ENCODE measurements at regions not wholly inside any gene's neighbourhood (a gene's known extent, or its start where the extent isn't known, plus 50 kb on each side); places are given as distances from the start of the nearest gene placed in this dataset.
A peak's percentile ranks its signal among the peaks of the same experiment; 100 is the strongest.

- Histone ChIP-seq H3K36me3 (ENCODE audit: insufficient read depth, low read length) (no peaks in the 10 kb centered on the region), H3K4me3 (ENCODE audit: low read length in 2 of 2) (no peak overlapping the region), H3K4me1 (ENCODE audit: insufficient read depth, low read length) (no peaks in the 10 kb centered on the region), H3K9me3 (ENCODE audit: control insufficient read depth in 1 of 2, low read length in 2 of 2) (no peaks in the 10 kb centered on the region), H3K27me3 (ENCODE audit: insufficient read depth, low read length) (no peaks in the 10 kb centered on the region), H3K27ac (ENCODE audit: low read depth, low read length) (no peak overlapping the region)
- peaks cover 9 to 27% of the 10 kb centered on the region in 2 donors for H3K27me3 Mint-ChIP-seq
- no peaks in the 10 kb centered on the region for H3K36me3 Mint-ChIP-seq
- H3K4me3 Mint-ChIP-seq, result no peak overlapping the region
- H3K27ac Mint-ChIP-seq, result no peak overlapping the region
- POLR2A ChIA-PET (ENCODE audit: partially characterized antibody), result no interaction called here
- intact Hi-C loops (cut with micrococcal nuclease), result loop anchor here (5.0 kb wide), 1 partner anchor 186 kb away; the partner anchor contains the start of gene FGF19
- H3K9me3 Mint-ChIP-seq, result no peaks in the 10 kb centered on the region
- CTCF ChIA-PET (ENCODE audit: partially characterized antibody), result interaction anchor here (0.6 to 1.6 kb wide), 4 partner anchors 8 to 203 kb away, joined by 3 to 6 read pairs (median 4); no protein-coding TSS in a partner anchor
- peak; percentile 47 to 61 (median 56) for DNase-seq
- peaks cover 0 to 2% (median under 1%) of the 10 kb centered on the region in 4 donors for H3K4me1 Mint-ChIP-seq
These were observed 69.4 kb upstream of the FGF3 start for GRCh38 chr11:69888483-69889181.

GRCh38 chr11:69889400-69890318 is 70.4 kb upstream of the FGF3 start:
- Histone ChIP-seq H3K4me1 (ENCODE audit: insufficient read depth, low read length) (no peaks in the 10 kb centered on the region), H3K27ac (ENCODE audit: low read depth, low read length) (no peak overlapping the region), H3K36me3 (ENCODE audit: insufficient read depth, low read length) (no peaks in the 10 kb centered on the region), H3K4me3 (ENCODE audit: low read length in 2 of 2) (no peak overlapping the region), H3K9me3 (ENCODE audit: control insufficient read depth in 1 of 2, low read length in 2 of 2) (no peaks in the 10 kb centered on the region), H3K27me3 (ENCODE audit: insufficient read depth, low read length) (no peaks in the 10 kb centered on the region)
- no peak overlapping the region for H3K27ac Mint-ChIP-seq
- no peak for DNase-seq
- no peaks in the 10 kb centered on the region for H3K9me3 Mint-ChIP-seq
- intact Hi-C loops (cut with micrococcal nuclease), result loop anchor here (5.0 kb wide), 1 partner anchor 187 kb away; the partner anchor contains the start of gene FGF19
- H3K27me3 Mint-ChIP-seq, result peaks cover 13 to 28% of the 10 kb centered on the region in 2 donors
- no peaks in the 10 kb centered on the region for H3K36me3 Mint-ChIP-seq
- CTCF ChIA-PET (ENCODE audit: partially characterized antibody), result interaction anchor here (1.2 to 1.6 kb wide), 4 partner anchors 9 to 25 kb away, joined by 3 to 6 read pairs (median 4); no protein-coding TSS in a partner anchor
- no peak overlapping the region for H3K4me3 Mint-ChIP-seq
- POLR2A ChIA-PET (ENCODE audit: partially characterized antibody), result no interaction called here
- H3K4me1 Mint-ChIP-seq, result peaks cover 0 to 2% (median under 1%) of the 10 kb centered on the region in 4 donors

GRCh38 chr11:69890476-69890875 is 71.3 kb upstream of the FGF3 start:
- no peaks in the 10 kb centered on the region for H3K9me3 ChIP-seq (ENCODE audit: control insufficient read depth in 1 of 2, low read length in 2 of 2)
- DNase-seq, result no peak
- Mint-ChIP-seq H3K36me3 (no peaks in the 10 kb centered on the region), H3K27ac (no peak overlapping the region), H3K9me3 (no peaks in the 10 kb centered on the region), H3K4me1 (peaks cover 0 to 2% (median under 1%) of the 10 kb centered on the region in 4 donors), H3K27me3 (peaks cover 16 to 33% of the 10 kb centered on the region in 2 donors), H3K4me3 (no peak overlapping the region)
- H3K4me3 ChIP-seq (ENCODE audit: low read length in 2 of 2), result no peak overlapping the region
- no peaks in the 10 kb centered on the region for H3K27me3 ChIP-seq (ENCODE audit: insufficient read depth, low read length)
- no peaks in the 10 kb centered on the region for H3K36me3 ChIP-seq (ENCODE audit: insufficient read depth, low read length)
- CTCF ChIA-PET (ENCODE audit: partially characterized antibody), result interaction anchor here (1.3 kb wide), 1 partner anchor 23 kb away, joined by 4 read pairs; no protein-coding TSS in a partner anchor
- H3K4me1 ChIP-seq (ENCODE audit: insufficient read depth, low read length), result no peaks in the 10 kb centered on the region
- POLR2A ChIA-PET (ENCODE audit: partially characterized antibody), result no interaction called here
- no peak overlapping the region for H3K27ac ChIP-seq (ENCODE audit: low read depth, low read length)
- intact Hi-C loops (cut with micrococcal nuclease), result no loop called here

- Histone ChIP-seq H3K4me1 (ENCODE audit: insufficient read depth, low read length) (no peaks in the 10 kb centered on the region), H3K27me3 (ENCODE audit: insufficient read depth, low read length) (no peaks in the 10 kb centered on the region), H3K36me3 (ENCODE audit: insufficient read depth, low read length) (no peaks in the 10 kb centered on the region), H3K27ac (ENCODE audit: low read depth, low read length) (no peak overlapping the region), H3K9me3 (ENCODE audit: control insufficient read depth in 1 of 2, low read length in 2 of 2) (no peaks in the 10 kb centered on the region), H3K4me3 (ENCODE audit: low read length in 2 of 2) (no peak overlapping the region)
- POLR2A ChIA-PET (ENCODE audit: partially characterized antibody), result no interaction called here
- no peaks in the 10 kb centered on the region for H3K9me3 Mint-ChIP-seq
- H3K36me3 Mint-ChIP-seq, result no peaks in the 10 kb centered on the region
- CTCF ChIA-PET (ENCODE audit: partially characterized antibody), result no interaction called here
- peaks cover 16 to 36% of the 10 kb centered on the region in 2 donors for H3K27me3 Mint-ChIP-seq
- DNase-seq, result no peak
- intact Hi-C loops (cut with micrococcal nuclease), result no loop called here
- peaks cover 0 to 2% (median under 1%) of the 10 kb centered on the region in 4 donors for H3K4me1 Mint-ChIP-seq
- no peak overlapping the region for H3K27ac Mint-ChIP-seq
- no peak overlapping the region for H3K4me3 Mint-ChIP-seq
These were observed 72.4 kb upstream of the FGF3 start for GRCh38 chr11:69891421-69892236.

- peaks cover 16 to 36% of the 10 kb centered on the region in 2 donors for H3K27me3 Mint-ChIP-seq
- no peak for DNase-seq
- no peak overlapping the region for H3K27ac Mint-ChIP-seq
- peaks cover 0 to 2% (median under 1%) of the 10 kb centered on the region in 4 donors for H3K4me1 Mint-ChIP-seq
- Histone ChIP-seq H3K27ac (ENCODE audit: low read depth, low read length) (no peak overlapping the region), H3K27me3 (ENCODE audit: insufficient read depth, low read length) (no peaks in the 10 kb centered on the region), H3K9me3 (ENCODE audit: control insufficient read depth in 1 of 2, low read length in 2 of 2) (no peaks in the 10 kb centered on the region), H3K4me1 (ENCODE audit: insufficient read depth, low read length) (no peaks in the 10 kb centered on the region), H3K4me3 (ENCODE audit: low read length in 2 of 2) (no peak overlapping the region), H3K36me3 (ENCODE audit: insufficient read depth, low read length) (no peaks in the 10 kb centered on the region)
- ChIA-PET POLR2A (ENCODE audit: partially characterized antibody) (no interaction called here), CTCF (ENCODE audit: partially characterized antibody) (interaction anchor here (1.1 kb wide), 1 partner anchor 10 kb away, joined by 3 read pairs; no protein-coding TSS in a partner anchor)
- intact Hi-C loops (cut with micrococcal nuclease), result no loop called here
- no peaks in the 10 kb centered on the region for H3K9me3 Mint-ChIP-seq
- H3K4me3 Mint-ChIP-seq, result no peak overlapping the region
- no peaks in the 10 kb centered on the region for H3K36me3 Mint-ChIP-seq
These were observed 73.2 kb upstream of the FGF3 start for GRCh38 chr11:69892237-69892985.

- Mint-ChIP-seq H3K27me3 (peaks cover 16 to 36% of the 10 kb centered on the region in 2 donors), H3K4me1 (peaks cover 0 to 2% (median under 1%) of the 10 kb centered on the region in 4 donors), H3K36me3 (no peaks in the 10 kb centered on the region), H3K27ac (no peak overlapping the region), H3K4me3 (no peak overlapping the region), H3K9me3 (no peaks in the 10 kb centered on the region)
- H3K27me3 ChIP-seq (ENCODE audit: insufficient read depth, low read length), result no peaks in the 10 kb centered on the region
- H3K4me1 ChIP-seq (ENCODE audit: insufficient read depth, low read length), result no peaks in the 10 kb centered on the region
- no peak for DNase-seq
- no peak overlapping the region for H3K27ac ChIP-seq (ENCODE audit: low read depth, low read length)
- ChIA-PET CTCF (ENCODE audit: partially characterized antibody) (interaction anchor here (1.1 kb wide), 1 partner anchor 10 kb away, joined by 3 read pairs; no protein-coding TSS in a partner anchor), POLR2A (ENCODE audit: partially characterized antibody) (no interaction called here)
- H3K9me3 ChIP-seq (ENCODE audit: control insufficient read depth in 1 of 2, low read length in 2 of 2), result no peaks in the 10 kb centered on the region
- H3K36me3 ChIP-seq (ENCODE audit: insufficient read depth, low read length), result no peaks in the 10 kb centered on the region
- H3K4me3 ChIP-seq (ENCODE audit: low read length in 2 of 2), result no peak overlapping the region
- intact Hi-C loops (cut with micrococcal nuclease), result no loop called here
These were observed 73.9 kb upstream of the FGF3 start for GRCh38 chr11:69892986-69893555.

All from CD4-positive, alpha-beta memory T cell (primary cell).